Type B pancreatic cell (in vitro differentiated cells): ENCODE measurements at regions not wholly inside any gene's neighbourhood (a gene's known extent, or its start where the extent isn't known, plus 50 kb on each side); places are given as distances from the start of the nearest gene placed in this dataset.

Experiments
- DNase-seq: peaks from one replicate; pipeline ENCODE4 v3.0.0; 2021; ENCODE audit warnings: mixed read lengths; ENCODE audit not compliant: unreplicated experiment; ENCODE audit errors: extremely low spot score
- H3K27ac Mint-ChIP-seq: 2 replicates; pipeline ENCODE4 v1.8.0; 2021; ENCODE audit warnings: mild to moderate bottlenecking, mixed read lengths
- H3K27me3 Mint-ChIP-seq: 2 replicates; pipeline ENCODE4 v1.8.0; 2021; ENCODE audit warnings: mixed read lengths
- H3K36me3 Mint-ChIP-seq: 2 replicates; pipeline ENCODE4 v1.8.0; 2021; ENCODE audit warnings: mixed read lengths
- H3K4me1 Mint-ChIP-seq: one replicate; pipeline ENCODE4 v1.8.0; 2021; ENCODE audit warnings: mixed read lengths; ENCODE audit not compliant: unreplicated experiment
- H3K4me3 Mint-ChIP-seq: 2 replicates; pipeline ENCODE4 v1.8.0; 2021; ENCODE audit warnings: mild to moderate bottlenecking, mixed read lengths
- H3K9me3 Mint-ChIP-seq: 2 replicates; pipeline ENCODE4 v1.8.0; 2021; ENCODE audit warnings: mixed read lengths
- TF ChIP-seq, protein P1 (sequence below): fragments of 200-600 bp; sonication (generic); conservative IDR thresholded peaks from 2 replicates; pipeline ENCODE4 v1.5.0; 2021; ENCODE audit warnings: antibody characterized with exemption, mild to moderate bottlenecking

DNA sequence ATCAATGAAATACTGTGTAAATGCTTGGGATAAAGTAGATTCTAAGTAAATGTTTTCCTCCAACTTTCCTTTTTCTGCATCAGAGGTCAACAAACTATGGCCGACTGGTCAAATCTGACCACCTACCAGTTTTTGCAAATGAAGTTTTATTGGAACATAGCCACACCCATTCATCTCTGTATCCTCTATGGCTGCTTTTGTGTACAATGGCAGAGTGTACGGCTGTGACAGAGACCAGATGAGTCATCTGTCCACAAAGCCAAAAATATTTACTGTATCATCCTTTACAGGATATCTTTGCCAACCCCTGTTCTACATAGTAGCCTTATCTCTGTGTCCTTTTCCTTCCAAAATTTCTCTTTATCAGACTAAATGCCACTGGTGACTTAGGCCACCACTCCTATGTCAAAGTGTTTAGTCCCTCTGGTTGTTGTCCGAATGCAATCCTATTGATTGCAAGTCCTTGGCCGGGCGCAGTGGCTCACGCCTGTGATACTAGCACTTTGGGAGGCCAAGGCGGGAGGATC, 218.4 kb upstream of the KLF4 start:
- DNase-seq, result no peak
- TF ChIP-seq, protein P1, sequence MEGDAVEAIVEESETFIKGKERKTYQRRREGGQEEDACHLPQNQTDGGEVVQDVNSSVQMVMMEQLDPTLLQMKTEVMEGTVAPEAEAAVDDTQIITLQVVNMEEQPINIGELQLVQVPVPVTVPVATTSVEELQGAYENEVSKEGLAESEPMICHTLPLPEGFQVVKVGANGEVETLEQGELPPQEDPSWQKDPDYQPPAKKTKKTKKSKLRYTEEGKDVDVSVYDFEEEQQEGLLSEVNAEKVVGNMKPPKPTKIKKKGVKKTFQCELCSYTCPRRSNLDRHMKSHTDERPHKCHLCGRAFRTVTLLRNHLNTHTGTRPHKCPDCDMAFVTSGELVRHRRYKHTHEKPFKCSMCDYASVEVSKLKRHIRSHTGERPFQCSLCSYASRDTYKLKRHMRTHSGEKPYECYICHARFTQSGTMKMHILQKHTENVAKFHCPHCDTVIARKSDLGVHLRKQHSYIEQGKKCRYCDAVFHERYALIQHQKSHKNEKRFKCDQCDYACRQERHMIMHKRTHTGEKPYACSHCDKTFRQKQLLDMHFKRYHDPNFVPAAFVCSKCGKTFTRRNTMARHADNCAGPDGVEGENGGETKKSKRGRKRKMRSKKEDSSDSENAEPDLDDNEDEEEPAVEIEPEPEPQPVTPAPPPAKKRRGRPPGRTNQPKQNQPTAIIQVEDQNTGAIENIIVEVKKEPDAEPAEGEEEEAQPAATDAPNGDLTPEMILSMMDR, result no peak
- Mint-ChIP-seq H3K27me3 (peaks cover 28% of the 10 kb centered on the region), H3K4me3 (no peak overlapping the region), H3K9me3 (no peaks in the 10 kb centered on the region), H3K27ac (no peak overlapping the region), H3K4me1 (no peaks in the 10 kb centered on the region), H3K36me3 (no peaks in the 10 kb centered on the region)

DNA sequence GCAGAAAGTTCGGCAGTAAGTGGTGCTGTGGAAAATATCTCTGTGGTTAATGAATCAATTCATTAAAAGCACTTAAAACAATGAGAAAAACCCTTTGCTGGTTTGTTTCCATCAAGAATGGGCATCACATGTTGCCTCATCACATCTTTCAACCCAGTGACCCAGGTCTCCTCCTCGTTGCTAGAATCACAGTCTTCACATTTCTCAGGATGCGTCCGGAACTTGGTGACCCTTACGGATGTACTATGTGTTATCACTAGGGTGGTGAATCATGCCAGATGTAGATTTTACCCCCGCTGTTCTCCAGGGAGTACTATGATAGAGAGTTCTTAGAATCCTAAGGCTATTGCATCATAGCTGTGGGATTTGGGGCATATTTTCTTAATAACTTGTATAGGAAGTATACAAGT, 217.9 kb upstream of the KLF4 start:
- Mint-ChIP-seq H3K27me3 (peaks cover 25% of the 10 kb centered on the region), H3K27ac (no peak overlapping the region), H3K36me3 (no peaks in the 10 kb centered on the region), H3K4me1 (no peaks in the 10 kb centered on the region), H3K4me3 (no peak overlapping the region), H3K9me3 (no peaks in the 10 kb centered on the region)
- DNase-seq, result no peak
- TF ChIP-seq, protein P1, result no peak

DNA sequence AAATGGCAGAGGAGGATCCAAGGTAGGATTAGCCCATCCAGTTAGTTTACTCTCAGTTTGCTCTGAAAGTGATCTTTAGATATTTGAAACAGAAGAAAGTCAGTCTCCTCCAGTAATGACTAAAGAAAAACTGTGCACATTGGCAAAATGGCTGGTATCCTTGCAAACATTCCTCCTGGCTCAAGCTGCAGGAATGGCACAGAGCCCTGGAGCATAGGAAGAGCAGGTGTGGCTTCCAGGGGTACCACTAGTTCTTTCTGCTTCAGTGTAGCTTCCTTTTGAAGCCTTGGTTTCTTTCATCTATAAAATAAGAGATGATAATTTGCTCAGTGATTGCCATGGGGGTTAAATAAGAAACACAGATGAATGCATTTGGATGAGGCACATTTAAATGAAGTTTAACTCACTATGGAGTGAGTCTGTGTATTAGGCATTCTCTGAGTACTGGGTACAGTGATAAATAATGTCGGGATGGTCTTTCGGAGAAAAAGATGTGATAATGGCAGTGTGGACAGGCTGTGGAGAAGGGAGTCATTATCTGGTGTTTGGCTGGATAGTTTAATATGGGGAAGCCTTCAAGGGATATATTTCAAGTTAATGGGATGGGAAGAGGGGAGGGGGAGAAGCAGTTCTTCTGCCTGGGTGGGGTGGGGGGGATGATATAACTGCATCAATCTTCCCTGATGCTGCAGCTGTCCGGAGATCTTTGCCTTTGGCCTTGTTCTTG, 217.3 kb upstream of the KLF4 start:
- H3K36me3 Mint-ChIP-seq, result no peaks in the 10 kb centered on the region
- no peaks in the 10 kb centered on the region for H3K4me1 Mint-ChIP-seq
- no peak for DNase-seq
- H3K9me3 Mint-ChIP-seq, result no peaks in the 10 kb centered on the region
- H3K4me3 Mint-ChIP-seq, result no peak overlapping the region
- H3K27me3 Mint-ChIP-seq, result peaks cover 20% of the 10 kb centered on the region
- no peak overlapping the region for H3K27ac Mint-ChIP-seq
- TF ChIP-seq, protein P1, result no peak

DNA sequence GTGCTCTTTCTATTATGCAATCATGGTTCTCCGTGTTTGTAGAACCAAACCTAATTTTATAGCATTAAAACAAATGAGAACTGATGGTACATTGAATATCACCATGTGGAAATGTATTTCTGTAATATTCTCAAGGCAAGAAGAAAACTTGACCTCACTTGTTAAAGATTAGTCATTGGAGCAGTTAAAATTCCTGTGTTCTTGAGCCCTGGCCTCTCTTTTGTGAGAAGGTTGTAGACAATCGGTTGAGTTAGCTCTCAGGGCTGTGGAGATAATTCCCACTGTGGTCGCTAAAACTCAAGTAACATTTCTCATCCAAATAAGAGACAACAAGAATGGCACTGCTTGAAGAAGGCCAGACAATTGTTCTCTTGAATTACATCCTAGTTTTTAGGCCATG, 216.0 kb upstream of the KLF4 start:
- H3K27ac Mint-ChIP-seq, result no peak overlapping the region
- peaks cover 21% of the 10 kb centered on the region for H3K27me3 Mint-ChIP-seq
- TF ChIP-seq, protein P1, result no peak
- no peaks in the 10 kb centered on the region for H3K4me1 Mint-ChIP-seq
- no peak overlapping the region for H3K4me3 Mint-ChIP-seq
- DNase-seq, result no peak
- H3K9me3 Mint-ChIP-seq, result no peaks in the 10 kb centered on the region
- no peaks in the 10 kb centered on the region for H3K36me3 Mint-ChIP-seq

DNA sequence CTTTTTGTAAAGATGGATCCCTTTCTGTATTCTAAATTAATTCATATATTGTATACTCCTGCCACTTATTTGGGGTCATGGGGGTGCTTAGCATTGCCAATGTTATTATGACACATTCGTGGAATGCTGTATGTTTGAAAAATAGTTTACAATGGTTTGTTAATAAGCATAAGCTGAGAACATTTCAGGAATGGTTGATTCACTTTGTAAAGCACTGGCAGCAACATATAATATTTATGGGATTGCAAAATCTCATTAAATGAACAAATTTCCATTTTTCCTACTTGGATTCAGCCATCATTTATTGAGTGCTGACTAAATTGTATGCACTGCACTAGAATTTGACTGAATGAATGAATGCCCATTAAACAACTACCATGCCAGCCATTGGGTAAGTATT, 215.2 kb upstream of the KLF4 start:
- no peaks in the 10 kb centered on the region for H3K9me3 Mint-ChIP-seq
- no peak for DNase-seq
- peaks cover 20% of the 10 kb centered on the region for H3K27me3 Mint-ChIP-seq
- H3K4me3 Mint-ChIP-seq, result no peak overlapping the region
- H3K27ac Mint-ChIP-seq, result no peak overlapping the region
- no peaks in the 10 kb centered on the region for H3K4me1 Mint-ChIP-seq
- TF ChIP-seq, protein P1, result no peak
- no peaks in the 10 kb centered on the region for H3K36me3 Mint-ChIP-seq
